ENCODE measurements at regions not wholly inside any gene's neighbourhood (a gene's known extent, or its start where the extent isn't known, plus 50 kb on each side); places are given as distances from the start of the nearest gene placed in this dataset.

DNA sequence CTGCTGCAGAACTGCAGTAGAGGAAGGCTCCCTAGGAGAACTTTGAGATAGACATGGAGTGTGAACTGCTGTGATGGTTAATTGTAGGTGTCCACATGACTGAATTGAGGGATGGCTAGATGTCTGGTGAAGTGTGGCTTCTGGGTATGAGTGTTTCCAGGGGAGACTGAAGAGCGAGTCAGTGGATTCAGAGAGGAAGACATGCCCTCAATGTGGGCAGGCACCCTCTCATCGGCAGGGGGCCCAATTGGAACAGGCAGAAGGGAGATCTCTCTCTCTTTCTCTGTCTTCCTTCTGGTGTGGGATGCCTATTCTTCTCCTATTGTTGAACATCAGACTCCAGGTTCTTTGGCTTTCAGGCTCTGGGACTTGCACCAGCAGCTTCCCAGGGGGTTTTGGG, 304.7 kb upstream of the GATB start:
- Mint-ChIP-seq H3K36me3 (ENCODE audit: insufficient read depth in 1 of 3, low read depth in 3 of 3) (no peaks in the 10 kb centered on the region), H3K27ac (no peak overlapping the region), H3K4me3 (no peak overlapping the region), H3K9me3 (no peaks in the 10 kb centered on the region; a peak in 1 of 5 replicates), H3K4me1 (peaks cover 9 to 17% of the 10 kb centered on the region in 2 experiments; a peak in 3 of 4 replicates), H3K27me3 (ENCODE audit: low read depth) (peaks cover 2% of the 10 kb centered on the region; the same call in 1 of the 2 replicates)
- Histone ChIP-seq H2AK5ac (ENCODE audit: insufficient read length, low read length) (no peak overlapping the region), H2BK120ac (ENCODE audit: low read depth, low read length, poor library complexity, severe bottlenecking) (no peak overlapping the region), H4K5ac (ENCODE audit: insufficient read length, low read depth, low read length) (no peak overlapping the region), H3K79me1 (ENCODE audit: insufficient read depth, low read depth, low read length, poor library complexity, severe bottlenecking) (no peaks in the 10 kb centered on the region), H2BK20ac (ENCODE audit: low read depth, low read length, poor library complexity, severe bottlenecking) (no peak overlapping the region), H3K23me2 (ENCODE audit: insufficient read length, low read depth, low read length, poor library complexity, severe bottlenecking) (no peaks in the 10 kb centered on the region), H2BK15ac (ENCODE audit: low read depth, low read length) (no peak overlapping the region), H3K27me3 (ENCODE audit: insufficient read depth, low read length) (no peaks in the 10 kb centered on the region), H2BK12ac (ENCODE audit: insufficient read length, low read depth, low read length) (no peak overlapping the region), H4K20me1 (ENCODE audit: control insufficient read depth, insufficient read depth, insufficient read length) (no peaks in the 10 kb centered on the region), H3K27ac (ENCODE audit: insufficient read length, low read depth, low read length) (no peak overlapping the region), H3T11ph (ENCODE audit: low read length) (no peak overlapping the region), H3K14ac (ENCODE audit: insufficient read depth, low read length) (no peak overlapping the region), H3K56ac (ENCODE audit: insufficient read length, low read depth, low read length) (no peak overlapping the region), H4K91ac (ENCODE audit: insufficient read length, low read depth, low read length) (no peak overlapping the region), H3K4me2 (ENCODE audit: insufficient read depth, insufficient read length, low read length) (no peak overlapping the region), H3K79me2 (ENCODE audit: insufficient read depth, low read length) (no peaks in the 10 kb centered on the region), H2AFZ (ENCODE audit: low read length) (no peak overlapping the region), H3K4me1 (ENCODE audit: insufficient read depth, low read length) (no peaks in the 10 kb centered on the region), H3K9ac (ENCODE audit: extremely low read depth, insufficient read length, low read length) (no peak overlapping the region), H2BK5ac (ENCODE audit: insufficient read length, low read length) (no peak overlapping the region), H3K18ac (ENCODE audit: insufficient read length, low read depth, low read length) (no peak overlapping the region), H3K4ac (ENCODE audit: low read depth, low read length) (no peak overlapping the region), H4K8ac (replicated peaks; ENCODE audit: insufficient read length, low read depth, low read length) (no peak overlapping the region), H3K23ac (ENCODE audit: insufficient read length, low read depth, low read length) (no peak overlapping the region), H3K9me3 (ENCODE audit: control insufficient read depth, low read depth, low read length) (no peaks in the 10 kb centered on the region)
- WGBS (ENCODE audit: extremely low coverage, insufficient read length, low lambda C conversion rate), result no CpG with 5 or more reads among the region's 2 CpGs
- TF ChIP-seq, protein P1, sequence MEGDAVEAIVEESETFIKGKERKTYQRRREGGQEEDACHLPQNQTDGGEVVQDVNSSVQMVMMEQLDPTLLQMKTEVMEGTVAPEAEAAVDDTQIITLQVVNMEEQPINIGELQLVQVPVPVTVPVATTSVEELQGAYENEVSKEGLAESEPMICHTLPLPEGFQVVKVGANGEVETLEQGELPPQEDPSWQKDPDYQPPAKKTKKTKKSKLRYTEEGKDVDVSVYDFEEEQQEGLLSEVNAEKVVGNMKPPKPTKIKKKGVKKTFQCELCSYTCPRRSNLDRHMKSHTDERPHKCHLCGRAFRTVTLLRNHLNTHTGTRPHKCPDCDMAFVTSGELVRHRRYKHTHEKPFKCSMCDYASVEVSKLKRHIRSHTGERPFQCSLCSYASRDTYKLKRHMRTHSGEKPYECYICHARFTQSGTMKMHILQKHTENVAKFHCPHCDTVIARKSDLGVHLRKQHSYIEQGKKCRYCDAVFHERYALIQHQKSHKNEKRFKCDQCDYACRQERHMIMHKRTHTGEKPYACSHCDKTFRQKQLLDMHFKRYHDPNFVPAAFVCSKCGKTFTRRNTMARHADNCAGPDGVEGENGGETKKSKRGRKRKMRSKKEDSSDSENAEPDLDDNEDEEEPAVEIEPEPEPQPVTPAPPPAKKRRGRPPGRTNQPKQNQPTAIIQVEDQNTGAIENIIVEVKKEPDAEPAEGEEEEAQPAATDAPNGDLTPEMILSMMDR (conservative IDR thresholded peaks at IDR 0.05), result no peak
- no peak for DNase-seq
